ENCODE measurements at regions not wholly inside any gene's neighbourhood (a gene's known extent, or its start where the extent isn't known, plus 50 kb on each side); places are given as distances from the start of the nearest gene placed in this dataset.

DNA sequence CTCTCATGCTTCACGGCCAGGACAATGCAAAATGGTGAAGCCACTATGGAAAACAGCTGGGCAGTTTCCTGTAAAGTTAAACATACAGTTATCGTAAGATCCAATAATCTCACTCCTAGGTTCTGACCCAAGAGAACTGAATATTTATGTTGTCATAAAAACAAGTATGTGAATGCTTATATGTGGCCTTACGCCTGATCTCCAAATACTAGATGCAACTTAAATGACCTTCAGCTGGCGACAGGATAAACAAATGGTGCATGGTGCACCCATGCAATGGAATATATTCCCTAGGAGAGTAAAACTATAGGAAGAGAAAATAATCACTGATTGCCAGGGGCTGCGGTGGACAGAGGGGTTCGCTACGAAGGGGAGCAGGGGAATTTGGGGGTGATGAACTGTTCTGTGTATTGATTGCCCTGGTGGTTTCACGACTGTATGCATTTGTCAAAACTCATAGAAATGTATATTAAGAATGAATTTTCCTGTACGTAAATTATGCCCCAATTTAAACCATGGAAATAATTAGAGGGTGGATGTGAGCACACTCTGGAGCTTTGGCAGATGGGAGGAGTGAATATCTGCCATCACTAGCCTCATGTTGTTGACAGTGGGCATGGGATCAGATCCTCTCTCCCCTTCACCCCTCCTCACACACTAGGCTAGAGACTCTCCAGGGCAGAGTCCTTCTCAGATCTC is 100.8 kb upstream of the MYCN start:
- TF ChIP-seq GABPA (IDR thresholded peaks at IDR 0.05; ENCODE audit: low read depth), result no peak
- TF ChIP-seq SPI1 (IDR thresholded peaks at IDR 0.05; ENCODE audit: borderline replicate concordance, low read depth), result no peak
- TF ChIP-seq POLR2AphosphoS5 (IDR thresholded peaks at IDR 0.05; ENCODE audit: low read depth), result no peak
- no peak for TF ChIP-seq CTCF (IDR thresholded peaks at IDR 0.05; ENCODE audit: insufficient read depth, low read length)
- no peak for TF ChIP-seq REST (IDR thresholded peaks at IDR 0.05; ENCODE audit: insufficient replicate concordance, low read depth)
- Histone ChIP-seq H3K27ac (replicated peaks) (no peak overlapping the region), H3K27me3 (ENCODE audit: insufficient read depth, poor library complexity, severe bottlenecking) (no peaks in the 10 kb centered on the region), H3K4me3 (replicated peaks; ENCODE audit: insufficient read depth, low read length) (no peak overlapping the region)
- DNase-seq (ENCODE audit: low read depth in 1 of 2, low spot score in 1 of 2), result no peak

GRCh38 chr2:15840148-15840547 is 100.2 kb upstream of the MYCN start:
- TF ChIP-seq SPI1 (IDR thresholded peaks at IDR 0.05; ENCODE audit: borderline replicate concordance, low read depth), result no peak
- no peak for TF ChIP-seq POLR2AphosphoS5 (IDR thresholded peaks at IDR 0.05; ENCODE audit: low read depth)
- TF ChIP-seq GABPA (IDR thresholded peaks at IDR 0.05; ENCODE audit: low read depth), result no peak
- TF ChIP-seq REST (IDR thresholded peaks at IDR 0.05; ENCODE audit: insufficient replicate concordance, low read depth), result no peak
- TF ChIP-seq CTCF (IDR thresholded peaks at IDR 0.05; ENCODE audit: insufficient read depth, low read length), result no peak
- no peak overlapping the region for H3K4me3 ChIP-seq (replicated peaks; ENCODE audit: insufficient read depth, low read length)
- H3K27me3 ChIP-seq (ENCODE audit: insufficient read depth, poor library complexity, severe bottlenecking), result no peaks in the 10 kb centered on the region
- DNase-seq (ENCODE audit: low read depth in 1 of 2, low spot score in 1 of 2), result no peak
- H3K27ac ChIP-seq (replicated peaks), result no peak overlapping the region

DNA sequence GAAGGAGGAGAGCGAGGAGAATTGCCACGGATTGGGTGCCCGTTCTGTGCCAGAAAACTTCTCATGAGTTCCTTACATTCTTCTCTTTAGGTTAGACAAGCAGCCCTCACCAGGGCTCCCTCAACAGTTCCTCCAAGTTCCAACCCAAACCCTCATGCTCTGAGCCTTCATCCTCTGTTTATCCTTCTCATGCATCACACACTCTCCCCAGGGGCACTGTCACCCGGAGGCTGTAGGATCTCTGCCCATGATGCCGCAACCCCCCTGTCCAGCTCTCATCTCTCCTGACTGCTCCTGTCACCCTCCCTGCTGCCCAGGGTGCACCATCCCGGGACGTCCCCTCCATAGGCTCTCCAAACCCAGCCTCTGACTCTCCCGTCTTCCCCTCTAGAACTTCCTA is 99.4 kb upstream of the MYCN start:
- TF ChIP-seq POLR2AphosphoS5 (IDR thresholded peaks at IDR 0.05; ENCODE audit: low read depth), result no peak
- TF ChIP-seq REST (IDR thresholded peaks at IDR 0.05; ENCODE audit: insufficient replicate concordance, low read depth), result no peak
- TF ChIP-seq CTCF (IDR thresholded peaks at IDR 0.05; ENCODE audit: insufficient read depth, low read length), result no peak
- no peak for TF ChIP-seq GABPA (IDR thresholded peaks at IDR 0.05; ENCODE audit: low read depth)
- no peak for TF ChIP-seq SPI1 (IDR thresholded peaks at IDR 0.05; ENCODE audit: borderline replicate concordance, low read depth)
- Histone ChIP-seq H3K4me3 (replicated peaks; ENCODE audit: insufficient read depth, low read length) (no peak overlapping the region), H3K27ac (replicated peaks) (no peak overlapping the region), H3K27me3 (ENCODE audit: insufficient read depth, poor library complexity, severe bottlenecking) (no peaks in the 10 kb centered on the region)
- DNase-seq (ENCODE audit: low read depth in 1 of 2, low spot score in 1 of 2), result no peak

Measured in HL-60 (cell line).